GM21515 (cell line): ENCODE measurements at regions not wholly inside any gene's neighbourhood (a gene's known extent, or its start where the extent isn't known, plus 50 kb on each side); places are given as distances from the start of the nearest gene placed in this dataset.

Experiments used
- ATAC-seq: cut with Tn5 transposase; IDR thresholded peaks from one replicate; pipeline ENCODE4 v1.9.1; 2021; ENCODE audit not compliant: unreplicated experiment

GRCh38 chr21:28828021-28828420 is 164.7 kb downstream of the LTN1 start:
- no peak for ATAC-seq

GRCh38 chr21:28827422-28827821 is 165.3 kb downstream of the LTN1 start:
- ATAC-seq = no peak

GRCh38 chr21:28826569-28826968 is 166.1 kb downstream of the LTN1 start:
- ATAC-seq = no peak

- no peak for ATAC-seq
Measured at GRCh38 chr21:28826021-28826420, 166.7 kb downstream of the LTN1 start.

GRCh38 chr21:28823429-28823828 is 169.2 kb downstream of the LTN1 start:
- no peak for ATAC-seq

GRCh38 chr21:28822486-28823335 is 170.0 kb downstream of the LTN1 start:
- ATAC-seq = no peak

- no peak for ATAC-seq
Measured at GRCh38 chr21:28822123-28822399, 170.6 kb downstream of the LTN1 start.

- ATAC-seq = no peak
Measured at GRCh38 chr21:28821276-28822122, 171.2 kb downstream of the LTN1 start.

GRCh38 chr21:28818663-28819278 is 173.9 kb downstream of the LTN1 start:
- ATAC-seq = no peak

- no peak for ATAC-seq
Measured at GRCh38 chr21:28817871-28818270, 174.8 kb downstream of the LTN1 start.

GRCh38 chr21:28811860-28812259 is 180.8 kb downstream of the LTN1 start:
- ATAC-seq = no peak

GRCh38 chr21:28810826-28811524 is 181.7 kb downstream of the LTN1 start:
- ATAC-seq = no peak

- no peak for ATAC-seq
Measured at GRCh38 chr21:28805885-28806284, 186.8 kb downstream of the LTN1 start.

GRCh38 chr21:28804089-28804670 is 188.5 kb downstream of the LTN1 start:
- ATAC-seq = no peak

GRCh38 chr21:28801906-28802305 is 190.8 kb downstream of the LTN1 start:
- ATAC-seq = no peak

- no peak for ATAC-seq
Measured at GRCh38 chr21:28799926-28800325, 192.8 kb downstream of the LTN1 start.

- ATAC-seq = no peak
Measured at GRCh38 chr21:28798798-28799197, 193.9 kb downstream of the LTN1 start.

GRCh38 chr21:28795251-28795650 is 197.4 kb downstream of the LTN1 start:
- no peak for ATAC-seq

- no peak for ATAC-seq
Measured at GRCh38 chr21:28794371-28794851, 198.3 kb downstream of the LTN1 start.

- ATAC-seq = no peak
Measured at GRCh38 chr21:28793043-28793442, 199.6 kb downstream of the LTN1 start.
